CD1c-positive myeloid dendritic cell (primary cell): ENCODE measurements at regions not wholly inside any gene's neighbourhood (a gene's known extent, or its start where the extent isn't known, plus 50 kb on each side); places are given as distances from the start of the nearest gene placed in this dataset.
A peak's percentile ranks its signal among the peaks of the same experiment; 100 is the strongest.
"Not testable (repeated sequence)": the region's sequence is repeated elsewhere in the genome, so short reads cannot be mapped to it uniquely, and the experiment has no call there.

Experiments
- DNase-seq: peaks from one replicate; pipeline ENCODE4 v3.0.0-alpha.2; 2016; ENCODE audit errors: extremely low spot score

DNA sequence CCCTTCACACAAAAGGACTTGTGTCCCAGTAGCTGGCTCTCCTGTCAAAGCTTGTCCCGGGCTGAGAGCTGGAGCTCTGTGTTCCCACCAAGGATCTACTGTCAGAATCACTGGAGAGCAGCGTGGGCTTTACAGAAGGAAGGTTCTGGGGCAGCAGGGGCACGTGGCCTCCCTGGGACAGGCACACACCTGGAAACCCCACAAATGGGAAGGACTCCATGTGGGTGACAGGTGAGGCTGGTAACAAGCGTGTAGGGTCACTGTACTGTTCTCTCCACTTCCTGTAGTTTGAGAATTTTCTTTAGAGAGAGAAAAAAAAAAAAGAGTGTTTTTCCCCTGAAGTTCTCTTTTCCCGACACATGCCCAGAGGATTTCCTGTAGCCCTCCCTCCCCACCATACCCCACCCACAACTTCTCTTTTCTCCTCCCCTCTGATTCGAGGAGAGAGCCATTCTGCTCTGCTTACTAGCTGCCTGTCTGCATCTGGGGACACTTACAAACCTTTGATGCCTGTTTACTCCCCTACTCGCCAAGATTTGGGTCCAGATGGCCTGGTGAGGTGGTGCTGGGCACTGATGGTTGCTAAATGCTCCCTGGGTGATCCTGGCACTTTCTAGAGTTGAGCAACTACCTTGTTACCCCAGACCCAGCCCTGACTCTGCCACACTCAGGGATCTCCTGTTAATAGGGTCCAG is 84.1 kb upstream of the SIRPA start:
- peak; percentile 73 for DNase-seq

GRCh38 chr20:1810572-1810925 is 84.7 kb upstream of the SIRPA start:
- DNase-seq: no peak

GRCh38 chr20:1809611-1810510 is 85.3 kb upstream of the SIRPA start:
- no peak for DNase-seq

DNA sequence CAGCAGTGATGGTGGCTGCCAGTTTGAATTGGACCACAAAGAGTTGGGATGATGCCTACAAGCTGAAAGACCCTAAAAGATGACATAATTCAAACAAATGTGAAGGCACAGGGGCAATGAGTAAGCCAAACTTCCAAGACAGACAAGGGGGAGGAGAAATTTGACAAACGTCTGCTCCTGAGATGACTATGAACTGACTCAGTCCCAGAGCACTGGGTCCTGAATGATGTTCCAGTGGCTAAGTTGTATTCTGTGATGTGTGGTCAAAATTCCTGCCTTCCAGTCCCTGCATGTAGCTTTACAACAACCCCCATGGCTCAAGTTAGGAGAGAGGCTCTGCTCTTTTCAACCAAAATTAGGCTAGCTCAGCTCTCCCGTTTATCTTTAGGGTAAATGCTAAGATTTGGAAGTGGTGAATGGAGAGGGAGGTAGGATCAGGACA is 86.1 kb upstream of the SIRPA start:
- no peak for DNase-seq

GRCh38 chr20:1808101-1808500 is 87.1 kb upstream of the SIRPA start:
- DNase-seq: no peak

- no peak for DNase-seq
Observed at GRCh38 chr20:1807394-1807793, 87.8 kb upstream of the SIRPA start.

- no peak for DNase-seq
Observed at GRCh38 chr20:1806456-1806855, 88.8 kb upstream of the SIRPA start.

DNA sequence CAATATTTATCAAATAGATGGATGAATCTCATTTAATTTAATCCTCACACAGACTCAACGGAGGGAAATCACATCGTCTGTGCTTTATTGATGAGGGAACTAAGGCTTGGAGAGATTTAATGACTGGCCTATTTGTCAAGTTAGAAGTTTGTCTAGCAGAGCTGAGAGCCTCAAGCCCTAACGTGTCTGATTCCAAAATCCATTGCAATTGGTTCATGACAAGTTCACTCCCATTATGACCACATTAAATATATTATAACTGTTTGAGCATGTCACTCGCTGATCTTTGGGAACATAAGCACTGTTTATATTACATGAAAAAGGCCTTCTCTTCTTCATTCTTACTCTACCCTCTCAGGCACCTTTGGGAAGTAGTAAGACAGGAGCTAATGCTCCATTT is 89.4 kb upstream of the SIRPA start:
- no peak for DNase-seq

GRCh38 chr20:1805161-1805581 is 90.0 kb upstream of the SIRPA start:
- DNase-seq: no peak

- DNase-seq: no peak
Observed at GRCh38 chr20:1804554-1804956, 90.7 kb upstream of the SIRPA start.

DNA sequence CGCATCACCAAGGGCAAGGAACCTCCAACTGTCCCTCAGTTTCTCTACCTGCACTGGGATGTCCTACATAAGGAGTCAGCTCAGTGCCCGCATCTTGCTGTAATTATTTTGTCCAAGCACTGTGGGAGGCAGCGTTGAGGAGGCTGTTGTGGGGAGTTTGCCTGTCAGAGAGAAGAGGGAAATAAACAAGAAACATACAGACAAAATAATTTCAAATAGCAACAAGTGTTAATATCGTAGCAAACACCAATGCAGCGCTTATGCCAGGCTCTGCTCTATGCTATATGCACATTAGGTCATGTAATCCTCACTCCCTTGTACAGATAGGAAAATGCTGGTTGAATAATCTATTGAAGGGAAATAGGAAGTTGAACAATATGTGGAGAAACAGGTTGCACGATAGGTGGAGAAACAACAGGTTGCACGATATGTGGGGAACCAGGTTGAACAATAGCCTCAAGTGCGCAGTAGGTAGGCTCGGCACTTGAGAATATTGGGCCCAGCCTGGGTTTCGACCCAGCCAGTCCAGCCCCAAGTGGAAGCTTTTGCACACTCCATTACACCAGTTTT is 91.2 kb upstream of the SIRPA start:
- peak; percentile 71 for DNase-seq

GRCh38 chr20:1803061-1803931 is 91.9 kb upstream of the SIRPA start:
- DNase-seq: peak; percentile 94

DNA sequence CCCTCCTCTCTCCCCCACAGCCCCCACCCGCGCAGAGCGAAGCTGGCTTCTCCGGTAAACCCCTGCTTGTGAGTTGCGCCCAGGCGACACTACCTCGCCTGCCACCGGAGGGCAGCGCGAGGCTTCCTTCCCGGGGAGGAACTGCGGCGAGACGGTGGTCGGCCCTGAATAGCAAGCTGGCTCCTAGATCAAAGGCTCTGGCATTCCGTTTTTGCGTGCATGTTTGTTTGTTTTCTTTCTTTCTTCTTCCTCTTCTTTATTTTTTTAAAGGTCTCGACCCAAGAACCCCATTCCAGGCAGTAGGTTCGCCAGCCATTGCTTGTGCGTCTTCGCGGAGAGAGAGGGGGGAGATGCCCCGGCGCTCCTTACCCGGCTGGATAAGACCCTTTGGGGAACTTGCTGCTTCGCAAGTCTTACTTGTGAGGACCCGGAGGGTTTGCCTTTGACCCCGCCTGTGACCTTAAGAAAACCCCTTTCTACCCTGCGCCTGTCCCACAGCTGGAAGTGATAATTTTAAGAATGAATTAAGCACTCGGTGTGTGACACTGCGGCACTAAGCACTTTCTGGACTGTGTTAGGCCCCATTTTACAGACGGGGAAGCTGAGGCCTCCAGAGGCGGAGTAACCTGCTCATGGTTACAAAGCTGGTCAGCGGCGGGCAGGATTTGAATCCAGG is 92.7 kb upstream of the SIRPA start:
- peak; percentile 75 for DNase-seq

DNA sequence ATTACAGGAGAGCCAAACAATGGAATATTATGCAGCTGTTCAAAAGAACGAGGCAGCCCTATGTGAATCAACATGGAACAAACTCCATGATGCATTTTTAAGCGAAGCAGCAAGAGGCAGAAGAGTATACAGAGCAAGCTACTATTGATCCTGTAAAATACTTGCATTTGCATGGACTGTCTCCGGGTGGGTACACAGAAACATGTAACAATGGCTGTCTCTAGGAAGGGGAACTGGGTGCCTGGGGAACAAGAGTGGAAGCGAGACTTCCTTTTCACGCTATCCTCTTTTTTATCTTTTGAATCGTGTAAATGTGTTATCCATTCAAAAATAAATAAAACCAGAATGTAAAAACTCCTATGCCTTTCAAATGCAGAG is 93.3 kb upstream of the SIRPA start:
- peak; percentile 52 for DNase-seq

GRCh38 chr20:1801225-1801928 is 93.8 kb upstream of the SIRPA start:
- no peak for DNase-seq

DNA sequence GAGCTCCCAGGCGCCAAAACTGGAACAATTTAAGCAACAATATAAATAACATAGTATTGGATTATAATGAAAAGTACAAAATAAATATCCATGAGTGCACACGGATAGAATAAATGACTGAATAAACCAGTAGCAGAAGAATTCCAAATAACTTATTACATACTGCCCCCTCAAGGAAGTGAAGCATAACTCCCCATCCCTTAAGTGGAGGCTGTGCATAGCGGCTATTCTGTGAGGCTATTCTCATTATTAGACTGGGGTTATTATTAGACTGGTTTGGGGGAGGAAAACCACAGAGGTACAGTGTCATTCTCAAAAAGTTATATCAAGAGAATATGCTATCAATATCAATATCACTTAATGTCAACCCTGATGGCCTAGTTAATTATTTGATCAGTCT is 94.4 kb upstream of the SIRPA start:
- no peak for DNase-seq

GRCh38 chr20:1800180-1800579 is 95.0 kb upstream of the SIRPA start:
- DNase-seq: no peak

GRCh38 chr20:1799746-1800145 is 95.5 kb upstream of the SIRPA start:
- DNase-seq: not testable (repeated sequence)

DNA sequence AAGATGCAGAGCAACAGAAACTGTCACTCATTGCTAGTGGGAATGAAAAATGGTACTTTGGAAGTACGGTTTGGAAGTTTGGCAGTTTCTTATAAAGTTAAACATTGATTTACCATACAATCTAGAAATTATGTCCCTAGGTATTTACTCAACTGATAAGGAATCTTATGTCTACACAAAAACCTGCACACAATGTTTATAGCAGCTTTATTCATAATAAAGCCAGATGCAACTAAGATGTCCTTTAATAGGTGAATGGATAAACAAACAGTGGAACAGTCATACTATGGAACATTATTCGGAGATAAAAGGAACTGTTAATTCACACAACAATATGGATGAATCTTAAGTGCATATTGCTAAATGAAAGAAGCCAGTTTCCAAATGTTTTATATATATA is 96.2 kb upstream of the SIRPA start:
- DNase-seq: no peak

GRCh38 chr20:1793821-1794220 is 101.4 kb upstream of the SIRPA start:
- DNase-seq: no peak

- no peak for DNase-seq
Observed at GRCh38 chr20:1792274-1792673, 102.9 kb upstream of the SIRPA start.
